ENCODE measurements at regions not wholly inside any gene's neighbourhood (a gene's known extent, or its start where the extent isn't known, plus 50 kb on each side); places are given as distances from the start of the nearest gene placed in this dataset.
A peak's percentile ranks its signal among the peaks of the same experiment; 100 is the strongest.

DNA sequence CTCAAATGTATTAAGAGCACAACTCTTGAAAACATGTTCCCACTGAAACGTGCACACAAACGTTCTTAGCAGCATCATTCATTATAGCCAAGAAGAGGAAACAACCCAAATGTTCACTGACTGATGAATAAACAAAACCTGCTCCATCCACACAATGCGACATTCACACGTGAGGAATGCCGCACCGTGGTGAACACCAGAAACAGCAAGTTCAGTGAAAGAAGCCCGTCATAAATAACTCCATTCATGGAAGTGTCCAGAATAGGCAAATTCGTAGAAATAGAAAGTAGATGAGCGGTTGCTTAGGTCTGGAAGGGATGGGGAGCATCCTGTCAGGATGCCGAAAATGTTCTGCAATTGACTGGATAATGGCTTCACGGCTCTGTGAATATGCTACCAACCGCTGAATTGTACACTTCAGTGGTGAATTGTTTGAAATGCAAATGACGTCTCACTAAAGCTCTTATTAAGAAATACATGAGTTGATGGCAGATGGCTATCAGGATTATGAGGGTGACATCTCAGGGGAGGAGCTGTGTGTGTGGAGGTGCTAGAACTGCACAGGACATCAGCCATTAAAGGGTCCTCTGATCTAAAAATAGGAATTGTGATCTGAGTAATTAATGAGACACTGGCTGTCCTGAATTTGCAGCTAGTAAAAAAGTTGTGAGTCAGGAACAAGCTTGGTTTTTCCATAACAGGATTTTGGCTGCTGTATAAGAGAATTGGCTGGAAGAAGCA lies 771.0 kb downstream of the KCNJ18 start:
- intact Hi-C loops (cut with DNase I) = no loop called here
- DNase-seq (ENCODE audit: low spot score) = no peak

DNA sequence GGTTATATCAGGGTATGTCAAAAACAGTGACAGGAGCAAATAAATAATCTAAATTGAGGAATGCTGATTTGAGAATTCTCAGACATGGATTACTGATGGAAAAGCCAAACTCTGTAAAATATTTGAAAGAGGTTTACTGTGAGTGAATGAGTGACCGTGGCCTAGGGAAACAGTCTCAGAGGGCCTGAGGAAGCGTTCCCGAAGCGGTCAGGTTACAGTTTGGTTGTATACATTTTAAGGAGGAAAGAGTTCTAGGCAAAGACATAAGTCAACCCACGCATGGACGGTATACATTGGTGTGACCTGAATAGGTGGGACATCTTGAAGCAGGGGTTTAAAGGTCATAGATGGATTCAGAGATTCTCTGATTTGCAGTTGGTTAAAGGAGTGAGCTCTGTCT lies 771.7 kb downstream of the KCNJ18 start:
- DNase-seq (ENCODE audit: low spot score) = no peak
- intact Hi-C loops (cut with DNase I) = no loop called here

DNA sequence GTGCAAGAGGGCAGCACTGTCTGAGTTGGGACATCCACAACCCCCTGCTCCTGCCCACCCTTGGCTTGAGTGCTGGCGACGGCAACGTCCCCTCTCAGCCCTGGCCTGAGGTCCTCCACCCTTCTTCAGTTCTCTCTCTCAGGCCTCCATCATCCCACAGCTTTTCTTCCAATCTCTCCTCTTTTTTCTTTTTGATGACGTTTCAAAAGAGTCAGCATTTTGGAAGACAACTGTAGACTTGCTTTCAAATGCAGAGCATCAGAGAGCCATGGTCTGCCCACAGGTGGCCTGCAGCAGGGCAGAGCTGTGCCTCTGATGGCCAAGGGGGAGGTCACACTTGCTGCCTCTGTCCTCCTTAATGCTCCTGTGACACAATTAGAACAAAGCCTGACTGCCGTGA lies 775.4 kb downstream of the KCNJ18 start:
- no peak for DNase-seq (ENCODE audit: low spot score)
- intact Hi-C loops (cut with DNase I) = no loop called here

DNA sequence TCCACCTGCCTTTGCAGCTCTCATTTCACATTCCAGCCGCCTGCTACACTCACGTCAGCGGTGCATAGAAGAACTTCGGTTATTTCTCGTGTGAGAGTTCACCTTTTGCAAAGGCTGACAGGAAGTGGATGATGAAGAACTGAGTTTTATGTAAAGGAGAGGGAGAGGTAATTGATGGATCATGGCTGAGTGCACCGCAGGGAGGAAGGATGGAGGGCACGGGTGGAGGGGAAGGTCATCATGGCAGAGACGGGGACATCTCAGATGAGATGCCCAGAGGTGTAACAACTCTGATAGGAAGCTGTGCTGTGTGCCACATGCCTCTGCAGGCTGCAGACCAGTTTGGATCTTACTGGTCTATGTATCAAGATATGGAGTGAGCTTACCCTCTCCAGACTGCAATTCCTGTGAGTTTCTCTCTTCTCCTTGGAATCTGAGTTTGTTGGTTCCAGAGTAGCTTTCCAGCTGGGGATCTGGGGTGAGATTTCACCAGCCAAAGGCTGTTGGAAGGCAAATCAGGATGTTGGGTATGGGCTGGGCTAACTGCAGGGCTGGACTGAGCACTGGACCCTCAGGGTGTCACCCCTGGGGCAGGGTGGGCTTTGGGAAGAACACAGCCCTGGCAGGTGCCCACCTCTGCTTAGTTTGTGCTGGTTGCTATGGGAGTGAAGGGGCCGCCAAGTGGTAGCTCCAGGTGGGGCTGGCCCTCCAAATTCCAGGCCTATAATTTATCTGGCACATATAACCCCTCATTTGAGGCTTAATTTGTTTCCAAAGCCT lies 777.0 kb downstream of the KCNJ18 start:
- intact Hi-C loops (cut with DNase I) = no loop called here
- no peak for DNase-seq (ENCODE audit: low spot score)

DNA sequence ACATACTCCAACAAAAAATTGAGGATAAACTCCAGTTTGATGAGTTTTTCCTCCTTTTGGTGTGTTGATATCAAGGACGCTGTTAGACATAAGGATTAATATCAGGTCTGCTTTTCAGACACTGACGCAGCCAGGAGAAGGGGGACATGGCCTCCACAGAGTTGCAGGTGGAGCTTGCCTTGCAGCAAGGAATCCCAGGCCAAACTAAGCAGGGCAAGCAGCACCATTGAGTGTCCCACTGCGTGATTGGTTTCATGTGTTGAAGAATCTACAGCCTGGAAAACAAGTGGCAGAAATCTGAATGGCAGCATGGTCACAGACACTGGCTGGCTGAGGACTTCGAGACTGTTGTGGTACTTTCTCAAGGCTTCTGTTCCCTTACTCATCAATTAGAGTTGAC lies 777.6 kb downstream of the KCNJ18 start:
- DNase-seq (ENCODE audit: low spot score) = no peak
- intact Hi-C loops (cut with DNase I) = no loop called here

DNA sequence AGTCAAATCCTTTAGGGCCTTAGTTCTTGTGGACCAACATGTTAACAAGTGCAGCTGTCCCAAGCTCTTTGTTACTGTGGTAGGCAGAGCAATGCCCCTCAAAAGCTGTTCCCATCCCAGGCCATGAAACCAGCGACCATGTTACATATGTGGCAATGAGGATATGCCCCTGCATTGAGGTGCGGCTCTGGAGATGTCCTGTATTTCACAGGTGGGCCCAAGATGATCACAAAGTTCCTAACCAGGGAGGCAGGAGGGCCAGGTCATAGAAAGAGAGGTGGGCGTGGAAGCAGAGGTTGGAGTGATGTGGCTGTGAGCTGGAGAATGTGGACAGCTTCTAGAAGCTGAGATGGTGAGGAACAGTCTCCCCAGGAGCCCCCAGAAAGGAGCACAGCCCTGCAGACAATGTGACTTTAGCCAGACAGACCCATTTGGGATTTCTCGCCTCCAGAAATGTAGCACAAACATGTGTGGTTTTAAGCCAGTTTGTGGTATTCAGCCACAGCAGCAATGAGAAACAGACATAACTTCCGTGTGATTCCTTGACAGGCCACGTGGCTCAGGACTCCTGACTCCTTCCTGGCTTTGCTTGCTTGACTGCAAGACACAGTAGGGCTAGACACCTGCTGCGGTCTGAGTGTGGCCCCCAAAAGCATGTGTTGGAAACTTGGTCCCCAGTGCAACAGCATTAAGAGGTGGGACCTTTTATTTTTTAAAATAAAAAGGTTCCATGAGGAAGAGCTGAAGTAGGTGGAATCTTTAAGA lies 778.3 kb downstream of the KCNJ18 start:
- intact Hi-C loops (cut with DNase I) = no loop called here
- no peak for DNase-seq (ENCODE audit: low spot score)

DNA sequence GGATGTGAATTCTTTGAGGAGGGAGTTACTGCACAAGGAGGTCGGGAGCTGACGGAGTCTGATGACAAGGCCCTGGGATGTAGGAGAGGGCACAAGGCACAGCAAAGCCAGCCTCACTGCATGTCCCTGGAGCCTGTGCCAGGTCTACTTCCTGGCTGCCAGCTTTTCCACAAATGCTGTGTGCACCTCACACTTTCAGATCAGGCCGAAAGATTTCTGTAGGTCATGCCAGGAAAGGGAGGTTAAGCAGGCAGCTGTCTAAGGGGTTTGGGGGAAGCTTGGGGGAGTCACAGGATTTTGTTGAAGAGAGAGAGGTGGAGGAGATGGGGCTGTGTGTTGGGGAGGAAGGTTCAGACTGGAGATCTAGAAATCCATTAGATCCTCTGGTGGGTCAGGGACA lies 792.5 kb downstream of the KCNJ18 start:
- intact Hi-C loops (cut with DNase I) = no loop called here

DNA sequence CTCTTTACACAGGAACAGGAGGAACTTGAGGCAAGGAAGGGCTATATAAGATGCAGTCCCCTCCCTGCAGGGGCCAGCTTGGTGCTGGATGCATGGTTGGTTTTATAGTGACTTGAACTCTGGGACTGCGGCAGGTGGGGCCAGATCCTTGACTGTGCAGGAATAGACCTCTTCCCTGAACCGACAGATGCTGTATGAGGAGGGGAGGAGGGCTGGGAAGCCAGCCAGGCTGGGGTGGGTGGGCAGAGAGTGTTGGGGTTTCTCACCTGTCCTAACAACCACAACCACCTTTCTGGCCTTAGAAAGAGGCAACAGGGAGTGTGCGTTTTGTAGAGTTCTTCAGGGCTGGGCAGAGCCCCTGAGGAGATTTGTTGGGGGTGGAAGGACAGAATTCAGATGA lies 798.1 kb downstream of the KCNJ18 start:
- intact Hi-C loops (cut with DNase I) = no loop called here
- no peak for DNase-seq (ENCODE audit: low spot score)

More for the DNA sequence above, 792.5 kb downstream of the KCNJ18 start:
- DNase-seq (ENCODE audit: low spot score) = no peak

DNA sequence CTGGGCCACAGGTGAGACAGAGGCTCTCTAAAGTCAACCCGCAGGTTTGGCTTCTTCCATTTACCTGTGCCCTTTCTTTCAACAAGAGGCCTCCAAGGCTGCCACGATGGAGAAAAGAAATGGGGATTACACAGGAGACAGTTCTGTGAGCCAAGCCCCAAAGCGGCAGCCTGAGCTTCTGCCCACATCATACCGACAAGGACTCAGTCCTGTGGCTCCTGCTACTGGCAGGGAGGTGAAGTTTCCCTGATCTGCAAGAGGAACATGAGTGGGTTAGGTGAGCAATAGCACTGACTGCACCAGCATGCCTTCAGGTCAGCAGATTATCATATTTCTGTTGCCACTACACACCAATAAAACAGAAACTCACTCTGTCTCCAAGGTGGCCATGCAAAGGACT lies 800.0 kb downstream of the KCNJ18 start:
- intact Hi-C loops (cut with DNase I) = no loop called here
- DNase-seq (ENCODE audit: low spot score) = no peak

DNA sequence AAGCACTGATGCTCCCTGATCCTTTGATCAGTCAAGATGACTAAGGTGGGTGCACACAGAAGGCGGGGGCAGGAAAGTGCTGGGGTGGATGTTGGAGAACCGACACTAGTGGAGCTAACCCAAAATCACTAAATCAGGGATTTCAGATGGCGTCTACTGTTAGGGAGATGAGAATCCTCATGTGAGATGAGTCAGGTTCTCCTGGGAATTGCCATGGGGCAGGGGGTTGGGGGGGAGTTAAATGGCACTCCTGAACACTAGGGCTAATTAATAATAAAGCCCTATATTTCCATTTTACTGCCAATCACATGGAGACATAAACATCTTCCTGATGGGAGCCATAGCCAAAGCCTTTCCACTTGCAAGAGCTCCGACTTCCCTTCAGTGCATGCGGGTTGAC lies 804.1 kb downstream of the KCNJ18 start:
- no peak for DNase-seq (ENCODE audit: low spot score)
- intact Hi-C loops (cut with DNase I) = no loop called here

DNA sequence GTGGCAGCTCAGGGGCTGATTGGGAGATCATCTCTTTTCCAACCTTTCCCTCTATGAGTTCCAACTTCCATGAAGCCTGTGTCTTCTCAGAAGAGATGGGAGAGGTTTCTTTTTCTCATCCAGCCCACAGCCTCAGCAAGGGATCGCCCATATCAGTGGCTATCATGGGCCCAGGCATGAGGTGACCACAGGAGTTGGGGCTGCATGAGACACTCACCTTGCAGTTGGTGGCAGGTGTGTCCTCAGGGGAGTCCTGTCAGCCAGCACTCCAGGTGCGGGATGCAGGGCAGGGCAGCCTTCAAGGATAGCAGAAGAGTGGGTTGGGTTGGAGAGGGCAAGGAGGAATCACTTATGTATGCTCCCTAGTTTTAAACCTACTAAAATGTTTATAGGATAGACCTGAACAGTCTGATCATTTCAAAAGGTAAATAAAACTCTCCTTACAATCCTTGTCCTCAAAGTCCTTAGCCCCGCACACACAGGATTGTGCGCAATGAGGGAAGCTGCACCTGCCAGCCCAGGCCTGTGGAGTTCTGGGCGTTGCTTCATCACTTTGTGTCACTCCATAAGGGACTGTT lies 811.1 kb downstream of the KCNJ18 start:
- intact Hi-C loops (cut with DNase I) = no loop called here

DNA sequence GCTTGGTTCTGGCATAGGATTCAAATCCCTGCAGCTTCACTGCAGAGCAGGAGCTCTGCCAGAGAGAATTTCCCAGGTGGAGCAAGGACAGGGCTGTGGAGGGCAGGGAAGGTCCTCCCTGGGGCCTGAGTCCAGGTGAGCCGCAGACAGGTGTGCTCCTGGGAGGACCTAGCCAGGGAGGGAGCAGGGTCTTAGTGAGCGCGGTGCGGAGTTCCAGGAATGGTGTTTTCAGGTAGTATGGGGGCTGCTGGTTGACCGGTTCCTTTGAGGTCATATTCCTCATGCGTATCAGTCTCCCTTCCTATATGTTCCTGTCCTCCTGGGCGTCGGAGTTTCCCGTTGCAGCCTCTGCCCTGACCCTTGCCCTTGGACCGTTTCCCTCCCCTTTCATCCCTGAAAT lies 813.3 kb downstream of the KCNJ18 start:
- intact Hi-C loops (cut with DNase I) = no loop called here
- no peak for DNase-seq (ENCODE audit: low spot score)

More for the DNA sequence above, 811.1 kb downstream of the KCNJ18 start:
- no peak for DNase-seq (ENCODE audit: low spot score)

DNA sequence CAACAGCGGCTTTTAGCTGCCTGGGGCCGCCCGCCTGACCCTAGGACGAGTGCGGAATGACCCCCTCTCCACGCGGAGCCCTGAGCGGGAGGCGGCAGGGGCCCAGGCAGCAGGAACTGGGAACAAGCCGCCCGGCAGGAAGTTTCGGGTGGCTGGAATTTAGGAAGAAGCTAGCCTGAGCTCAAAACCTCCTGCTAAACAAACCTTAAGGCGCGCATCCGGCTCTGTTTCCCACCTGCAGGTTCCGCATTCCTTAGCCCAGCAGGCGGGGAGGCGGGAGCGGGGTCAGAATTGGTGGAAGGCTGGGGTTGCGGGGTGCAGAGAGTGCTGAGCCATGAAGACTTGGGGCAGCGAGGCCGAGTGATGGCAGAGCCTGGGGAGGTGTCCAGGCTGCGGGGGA lies 813.9 kb downstream of the KCNJ18 start:
- intact Hi-C loops (cut with DNase I) = no loop called here
- no peak for DNase-seq (ENCODE audit: low spot score)

DNA sequence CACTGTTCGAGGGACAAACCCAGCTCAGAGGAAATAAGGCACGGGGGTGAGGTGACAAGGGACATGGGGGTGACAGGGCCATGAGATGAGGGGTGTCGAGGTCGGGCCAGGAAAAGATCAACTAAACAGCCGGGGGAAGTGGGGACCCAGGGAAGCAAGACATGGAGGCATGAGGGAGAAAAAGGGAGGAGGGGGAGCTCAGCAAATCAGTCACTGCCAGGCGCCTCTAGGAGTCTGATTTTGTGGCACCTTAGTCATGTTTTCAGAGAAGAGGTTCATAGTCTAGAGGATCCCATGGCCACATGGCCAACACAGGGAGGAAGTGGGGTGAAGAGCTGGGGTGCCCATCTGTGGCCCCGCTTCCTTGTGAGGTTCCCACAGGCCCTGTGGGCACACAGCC lies 814.5 kb downstream of the KCNJ18 start:
- intact Hi-C loops (cut with DNase I) = no loop called here
- no peak for DNase-seq (ENCODE audit: low spot score)

DNA sequence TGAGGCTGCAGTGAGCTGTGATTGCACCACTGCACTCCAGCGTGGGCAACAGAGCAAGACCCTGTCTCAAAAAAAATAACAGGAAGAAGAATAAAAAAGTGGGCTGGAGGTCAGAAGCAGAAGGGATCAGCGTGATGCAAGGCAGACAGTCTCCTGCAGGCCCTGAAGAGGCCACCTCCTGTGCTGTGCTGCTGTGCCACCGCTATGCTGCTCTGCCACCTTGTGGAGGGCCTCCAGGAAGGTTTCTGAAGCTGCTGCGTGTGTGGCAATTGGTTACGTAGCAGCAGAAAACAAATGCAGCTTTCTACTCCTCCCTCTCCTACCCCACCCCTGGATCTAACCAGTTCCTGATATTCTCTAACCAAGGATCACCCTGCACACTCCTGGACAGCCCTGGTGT lies 815.5 kb downstream of the KCNJ18 start:
- DNase-seq (ENCODE audit: low spot score) = peak; percentile 35
- intact Hi-C loops (cut with DNase I) = no loop called here

DNA sequence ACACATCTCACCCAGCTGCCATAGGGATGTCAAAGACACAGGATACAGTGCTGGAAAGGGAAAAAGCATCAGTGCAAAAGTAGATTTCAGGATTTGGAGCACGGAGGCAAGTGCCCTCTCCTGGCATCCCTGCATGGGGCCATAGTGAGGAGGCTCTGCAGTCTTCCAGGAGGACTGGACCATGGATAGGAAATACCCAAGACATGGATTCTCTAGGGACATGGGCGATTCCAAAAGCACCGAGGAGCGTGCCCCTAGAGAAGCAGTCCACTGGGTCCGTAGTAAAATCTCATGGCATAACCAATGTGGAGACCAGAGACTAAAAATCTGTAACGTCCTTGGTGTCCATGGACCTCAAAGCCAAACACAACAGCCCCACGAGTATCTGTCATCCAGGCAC lies 818.2 kb downstream of the KCNJ18 start:
- DNase-seq (ENCODE audit: low spot score) = no peak
- intact Hi-C loops (cut with DNase I) = no loop called here

DNA sequence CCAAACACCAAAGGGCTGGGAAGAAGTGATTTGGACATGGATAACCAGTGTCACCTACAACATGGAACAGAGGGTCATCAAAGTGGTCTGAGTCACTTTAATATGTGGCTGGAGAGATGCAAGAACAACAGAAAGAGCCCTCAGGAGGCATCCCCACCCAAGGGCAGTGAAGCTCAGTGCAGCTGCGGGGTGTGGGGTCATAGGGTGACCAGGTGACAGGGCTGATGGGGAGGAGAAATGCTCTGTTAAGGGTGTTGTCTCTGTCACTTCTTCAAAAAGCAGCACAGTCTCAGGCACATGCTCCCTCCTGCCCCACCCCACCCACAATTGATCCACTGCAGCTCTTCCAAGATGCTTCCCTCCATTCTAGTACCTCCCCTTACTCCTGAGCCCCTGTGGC lies 819.1 kb downstream of the KCNJ18 start:
- DNase-seq (ENCODE audit: low spot score) = no peak
- intact Hi-C loops (cut with DNase I) = no loop called here

DNA sequence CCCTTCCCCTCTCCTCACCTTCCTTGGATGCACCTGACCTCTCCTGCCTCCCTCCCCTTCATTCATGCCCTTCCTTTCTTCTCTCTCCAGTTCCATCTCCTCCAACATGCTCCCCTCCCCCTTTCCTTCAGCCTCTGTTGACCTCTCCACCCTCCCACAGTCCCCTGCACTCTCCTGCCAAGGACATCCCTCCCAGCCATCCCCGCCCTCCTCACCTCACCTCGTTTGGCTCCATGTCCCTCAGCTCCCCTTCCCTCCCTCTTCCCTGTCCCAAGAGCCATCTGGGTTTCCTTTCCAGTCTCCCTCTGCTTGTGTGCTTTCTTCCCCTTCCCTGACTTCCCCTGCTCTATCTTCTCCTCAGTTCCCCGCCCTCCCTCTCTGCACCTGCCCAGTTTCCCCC lies 819.7 kb downstream of the KCNJ18 start:
- no peak for DNase-seq (ENCODE audit: low spot score)
- intact Hi-C loops (cut with DNase I) = no loop called here

DNA sequence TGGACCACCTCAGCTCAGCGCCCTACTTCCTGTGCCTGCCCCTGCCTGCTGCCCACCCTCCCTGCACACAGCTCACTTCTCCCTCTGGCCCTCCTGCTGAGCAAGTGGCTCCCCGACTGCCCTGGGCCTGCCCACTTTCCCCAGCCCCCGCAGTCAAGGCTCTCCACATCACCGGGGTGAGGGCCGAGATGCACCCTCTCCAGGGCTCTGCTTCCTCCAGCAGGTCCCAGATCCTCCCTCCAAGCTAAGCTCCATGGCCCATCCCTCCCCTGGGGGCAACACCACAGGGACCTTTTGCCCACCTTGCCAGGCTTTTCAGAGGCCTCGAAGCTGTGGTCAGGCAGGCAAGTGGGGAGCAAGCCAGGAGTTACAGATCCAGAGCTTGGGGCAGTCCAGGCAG lies 820.2 kb downstream of the KCNJ18 start:
- DNase-seq (ENCODE audit: low spot score) = no peak
- intact Hi-C loops (cut with DNase I) = no loop called here

DNA sequence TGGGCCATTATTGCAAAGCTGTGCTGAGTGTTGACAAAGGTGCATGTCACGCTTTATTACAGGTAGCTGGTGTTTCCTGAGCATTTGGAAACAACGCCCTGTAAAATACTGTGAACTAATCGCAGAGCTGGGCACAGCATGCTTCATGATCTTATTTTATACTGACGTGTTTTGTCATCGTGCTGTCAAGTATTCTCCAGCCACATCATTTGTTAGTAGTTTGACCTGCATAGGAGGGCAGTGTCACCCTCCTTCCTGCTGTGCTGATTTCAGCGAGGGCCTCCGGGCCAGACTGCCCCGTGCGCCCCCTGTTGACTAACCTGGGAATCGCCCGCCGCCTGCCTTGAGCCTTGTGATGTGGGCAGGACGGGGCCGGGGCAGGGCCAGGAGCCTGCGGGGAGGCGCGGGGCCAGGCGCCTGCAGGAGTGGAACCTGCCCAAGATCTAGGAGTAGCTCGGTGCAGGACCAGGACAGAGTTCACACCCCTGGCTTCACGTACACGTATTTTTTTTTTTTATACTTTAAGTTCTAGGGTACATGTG lies 820.7 kb downstream of the KCNJ18 start:
- DNase-seq (ENCODE audit: low spot score) = no peak
- intact Hi-C loops (cut with DNase I) = no loop called here
